ENCODE measurements at regions not wholly inside any gene's neighbourhood (a gene's known extent, or its start where the extent isn't known, plus 50 kb on each side); places are given as distances from the start of the nearest gene placed in this dataset.

GRCh38 chr10:127812041-127812440 is 75.1 kb downstream of the FOXI2 start:
- intact Hi-C loops (cut with micrococcal nuclease; ENCODE audit: unreplicated experiment) = no loop called here
- Histone ChIP-seq H3K36me3 (ENCODE audit: insufficient read depth, low read length, poor library complexity, severe bottlenecking) (no peaks in the 10 kb centered on the region), H3K4me3 (ENCODE audit: low read depth, low read length, poor library complexity, severe bottlenecking) (no peak overlapping the region), H3K9me3 (ENCODE audit: low read depth, low read length, poor library complexity, severe bottlenecking) (no peaks in the 10 kb centered on the region), H3K27ac (ENCODE audit: low read depth, low read length, poor library complexity, severe bottlenecking) (no peak overlapping the region), H3K4me1 (ENCODE audit: insufficient read depth, low read length, poor library complexity, severe bottlenecking) (no peaks in the 10 kb centered on the region), H3K27me3 (replicated peaks; ENCODE audit: insufficient read depth, low read depth, low read length, poor library complexity) (peaks cover 20% of the 10 kb centered on the region)
- TF ChIP-seq CTCF (conservative IDR thresholded peaks at IDR 0.05; ENCODE audit: low read depth, low read length) = no peak
- no peak for TF ChIP-seq EZH2 (IDR thresholded peaks at IDR 0.05; ENCODE audit: borderline replicate concordance, low read depth, low read length, poor library complexity, severe bottlenecking)
- ChIA-PET CTCF (interaction anchor here (0.6 kb wide), 1 partner anchor 55 kb away, joined by 3 read pairs; no protein-coding TSS in a partner anchor), POLR2A (ENCODE audit: low non-redundant PET) (no interaction called here)
- DNase-seq (ENCODE audit: low spot score) = no peak
- BruUV-seq (replicated peaks) = no TSS peak

- no peak overlapping the region for H3K27ac ChIP-seq (ENCODE audit: low read depth, low read length, poor library complexity, severe bottlenecking)
- DNase-seq (ENCODE audit: low spot score) = no peak
- H3K9me3 ChIP-seq (ENCODE audit: low read depth, low read length, poor library complexity, severe bottlenecking) = no peaks in the 10 kb centered on the region
- H3K27me3 ChIP-seq (replicated peaks; ENCODE audit: insufficient read depth, low read depth, low read length, poor library complexity) = peaks cover 8% of the 10 kb centered on the region
- intact Hi-C loops (cut with micrococcal nuclease; ENCODE audit: unreplicated experiment) = no loop called here
- BruUV-seq (replicated peaks) = no TSS peak
- H3K4me3 ChIP-seq (ENCODE audit: low read depth, low read length, poor library complexity, severe bottlenecking) = no peak overlapping the region
- POLR2A ChIA-PET (ENCODE audit: low non-redundant PET) = no interaction called here
- TF ChIP-seq CTCF (conservative IDR thresholded peaks at IDR 0.05; ENCODE audit: low read depth, low read length) (peak; percentile 29; the same call in 1 of the 2 replicates), EZH2 (IDR thresholded peaks at IDR 0.05; ENCODE audit: borderline replicate concordance, low read depth, low read length, poor library complexity, severe bottlenecking) (no peak)
- H3K4me1 ChIP-seq (ENCODE audit: insufficient read depth, low read length, poor library complexity, severe bottlenecking) = no peaks in the 10 kb centered on the region
- no peaks in the 10 kb centered on the region for H3K36me3 ChIP-seq (ENCODE audit: insufficient read depth, low read length, poor library complexity, severe bottlenecking)
- CTCF ChIA-PET = no interaction called here
Observed at GRCh38 chr10:127813290-127813689, 76.3 kb downstream of the FOXI2 start.

- Histone ChIP-seq H3K4me1 (ENCODE audit: insufficient read depth, low read length, poor library complexity, severe bottlenecking) (no peaks in the 10 kb centered on the region), H3K36me3 (ENCODE audit: insufficient read depth, low read length, poor library complexity, severe bottlenecking) (no peaks in the 10 kb centered on the region), H3K27me3 (replicated peaks; ENCODE audit: insufficient read depth, low read depth, low read length, poor library complexity) (peaks cover 4% of the 10 kb centered on the region), H3K27ac (ENCODE audit: low read depth, low read length, poor library complexity, severe bottlenecking) (no peak overlapping the region), H3K4me3 (ENCODE audit: low read depth, low read length, poor library complexity, severe bottlenecking) (no peak overlapping the region), H3K9me3 (ENCODE audit: low read depth, low read length, poor library complexity, severe bottlenecking) (no peaks in the 10 kb centered on the region)
- intact Hi-C loops (cut with micrococcal nuclease; ENCODE audit: unreplicated experiment) = no loop called here
- DNase-seq (ENCODE audit: low spot score) = no peak
- ChIA-PET CTCF (interaction anchor here (1.0 kb wide), 1 partner anchor 99 kb away, joined by 4 read pairs; no protein-coding TSS in a partner anchor), POLR2A (ENCODE audit: low non-redundant PET) (interaction anchor here (0.6 kb wide), 1 partner anchor 140 kb away, joined by 6 read pairs; no protein-coding TSS in a partner anchor)
- TF ChIP-seq EZH2 (IDR thresholded peaks at IDR 0.05; ENCODE audit: borderline replicate concordance, low read depth, low read length, poor library complexity, severe bottlenecking) (no peak), CTCF (conservative IDR thresholded peaks at IDR 0.05; ENCODE audit: low read depth, low read length) (peak; percentile 48)
- no TSS peak for BruUV-seq (replicated peaks)
Observed at GRCh38 chr10:127815147-127815546, 77.6 kb downstream of the CLRN3 start.

Measured in A673 (cell line).